ENCODE measurements at regions not wholly inside any gene's neighbourhood (a gene's known extent, or its start where the extent isn't known, plus 50 kb on each side); places are given as distances from the start of the nearest gene placed in this dataset.

DNA sequence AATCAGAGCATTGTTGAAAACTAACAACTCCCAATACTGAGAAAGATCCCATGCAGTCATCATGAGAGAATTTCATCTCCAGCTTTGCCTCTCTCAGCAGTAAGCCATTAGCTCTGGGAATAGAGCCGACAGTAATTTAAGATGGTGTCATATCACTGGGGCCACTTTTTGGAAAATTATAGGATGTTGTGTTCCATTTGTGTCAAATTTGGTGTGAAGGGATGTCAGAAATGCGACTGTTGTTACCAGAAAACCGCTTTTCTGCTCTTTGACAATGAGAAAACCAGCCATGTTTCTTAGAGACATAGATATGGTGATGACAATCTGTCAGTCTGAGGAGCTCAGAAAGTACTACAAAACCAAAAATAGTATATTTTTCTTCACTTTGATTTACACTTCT lies 106.3 kb upstream of the KHDRBS2 start:
- TF ChIP-seq YY1 (IDR thresholded peaks at IDR 0.05; ENCODE audit: low read depth): no peak
- no peak for TF ChIP-seq FOXM1 (IDR thresholded peaks at IDR 0.05; ENCODE audit: borderline replicate concordance, low read depth)
- no peak for TF ChIP-seq TEAD4 (IDR thresholded peaks at IDR 0.05)
- TF ChIP-seq, protein P1, sequence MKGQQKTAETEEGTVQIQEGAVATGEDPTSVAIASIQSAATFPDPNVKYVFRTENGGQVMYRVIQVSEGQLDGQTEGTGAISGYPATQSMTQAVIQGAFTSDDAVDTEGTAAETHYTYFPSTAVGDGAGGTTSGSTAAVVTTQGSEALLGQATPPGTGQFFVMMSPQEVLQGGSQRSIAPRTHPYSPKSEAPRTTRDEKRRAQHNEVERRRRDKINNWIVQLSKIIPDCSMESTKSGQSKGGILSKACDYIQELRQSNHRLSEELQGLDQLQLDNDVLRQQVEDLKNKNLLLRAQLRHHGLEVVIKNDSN (IDR thresholded peaks at IDR 0.05): no peak
- TF ChIP-seq TAF1 (IDR thresholded peaks at IDR 0.05; ENCODE audit: low read depth): no peak
- TF ChIP-seq NFIC (IDR thresholded peaks at IDR 0.05): no peak
- no peak for TF ChIP-seq CREB1 (IDR thresholded peaks at IDR 0.05; ENCODE audit: low read depth)
- no peak for TF ChIP-seq REST (IDR thresholded peaks at IDR 0.05; ENCODE audit: low read depth)
- TF ChIP-seq, protein P2, sequence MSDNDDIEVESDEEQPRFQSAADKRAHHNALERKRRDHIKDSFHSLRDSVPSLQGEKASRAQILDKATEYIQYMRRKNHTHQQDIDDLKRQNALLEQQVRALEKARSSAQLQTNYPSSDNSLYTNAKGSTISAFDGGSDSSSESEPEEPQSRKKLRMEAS (IDR thresholded peaks at IDR 0.05): no peak
- TF ChIP-seq EGR1 (IDR thresholded peaks at IDR 0.05): no peak
- no peak for TF ChIP-seq EP300 (IDR thresholded peaks at IDR 0.05; ENCODE audit: borderline replicate concordance)
- no peak for TF ChIP-seq CEBPB (IDR thresholded peaks at IDR 0.05)
- TF ChIP-seq ZBTB7A (IDR thresholded peaks at IDR 0.05; ENCODE audit: low read depth): no peak
- no peak for TF ChIP-seq TCF12 (IDR thresholded peaks at IDR 0.05; ENCODE audit: low read depth)
- TF ChIP-seq RAD21 (IDR thresholded peaks at IDR 0.05; ENCODE audit: low read depth): no peak

- TF ChIP-seq RAD21 (IDR thresholded peaks at IDR 0.05; ENCODE audit: low read depth): no peak
- no peak for TF ChIP-seq NFIC (IDR thresholded peaks at IDR 0.05)
- no peak for TF ChIP-seq CREB1 (IDR thresholded peaks at IDR 0.05; ENCODE audit: low read depth)
- TF ChIP-seq ZBTB7A (IDR thresholded peaks at IDR 0.05; ENCODE audit: low read depth): no peak
- TF ChIP-seq, protein P1 (IDR thresholded peaks at IDR 0.05): no peak
- no peak for TF ChIP-seq TCF12 (IDR thresholded peaks at IDR 0.05; ENCODE audit: low read depth)
- TF ChIP-seq EGR1 (IDR thresholded peaks at IDR 0.05): no peak
- no peak for TF ChIP-seq TEAD4 (IDR thresholded peaks at IDR 0.05)
These were observed 105.3 kb upstream of the KHDRBS2 start for GRCh38 chr6:62391358-62391757.

DNA sequence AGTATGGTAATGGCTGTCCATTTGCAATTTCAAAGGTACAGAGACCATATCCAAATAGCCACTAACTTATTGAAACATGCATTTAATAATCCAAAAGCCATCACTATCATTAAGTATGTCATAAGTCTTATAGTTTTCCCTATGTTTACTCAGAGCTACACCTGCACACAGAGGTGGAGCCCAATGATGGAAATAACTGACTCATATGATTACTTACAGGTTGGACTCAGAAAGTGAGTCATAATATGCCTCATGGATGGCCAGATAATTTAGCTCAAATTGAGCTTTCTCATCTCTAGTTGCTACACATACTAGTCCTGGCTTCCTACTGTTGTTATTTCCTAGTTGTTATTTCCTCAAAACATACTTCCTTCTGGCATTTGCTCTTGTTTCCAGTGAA lies 104.4 kb upstream of the KHDRBS2 start:
- no peak for TF ChIP-seq ZBTB7A (IDR thresholded peaks at IDR 0.05; ENCODE audit: low read depth)
- TF ChIP-seq, protein P2 (IDR thresholded peaks at IDR 0.05): no peak

GRCh38 chr6:62371453-62372210 lies 85.6 kb upstream of the KHDRBS2 start:
- TF ChIP-seq ZBTB7A (IDR thresholded peaks at IDR 0.05; ENCODE audit: low read depth): no peak
- no peak for TF ChIP-seq TCF12 (IDR thresholded peaks at IDR 0.05; ENCODE audit: low read depth)
- TF ChIP-seq CEBPB (IDR thresholded peaks at IDR 0.05): no peak
- TF ChIP-seq RAD21 (IDR thresholded peaks at IDR 0.05; ENCODE audit: low read depth): no peak
- no peak for TF ChIP-seq NFIC (IDR thresholded peaks at IDR 0.05)
- TF ChIP-seq TAF1 (IDR thresholded peaks at IDR 0.05; ENCODE audit: low read depth): no peak
- no peak for TF ChIP-seq YY1 (IDR thresholded peaks at IDR 0.05; ENCODE audit: low read depth)
- no peak for TF ChIP-seq CREB1 (IDR thresholded peaks at IDR 0.05; ENCODE audit: low read depth)
- no peak for TF ChIP-seq EGR1 (IDR thresholded peaks at IDR 0.05)
- TF ChIP-seq EP300 (IDR thresholded peaks at IDR 0.05; ENCODE audit: borderline replicate concordance): no peak
- no peak for TF ChIP-seq TEAD4 (IDR thresholded peaks at IDR 0.05)
- TF ChIP-seq, protein P1 (IDR thresholded peaks at IDR 0.05): no peak
- TF ChIP-seq, protein P2 (IDR thresholded peaks at IDR 0.05): no peak
- TF ChIP-seq FOXM1 (IDR thresholded peaks at IDR 0.05; ENCODE audit: borderline replicate concordance, low read depth): no peak
- TF ChIP-seq REST (IDR thresholded peaks at IDR 0.05; ENCODE audit: low read depth): no peak

DNA sequence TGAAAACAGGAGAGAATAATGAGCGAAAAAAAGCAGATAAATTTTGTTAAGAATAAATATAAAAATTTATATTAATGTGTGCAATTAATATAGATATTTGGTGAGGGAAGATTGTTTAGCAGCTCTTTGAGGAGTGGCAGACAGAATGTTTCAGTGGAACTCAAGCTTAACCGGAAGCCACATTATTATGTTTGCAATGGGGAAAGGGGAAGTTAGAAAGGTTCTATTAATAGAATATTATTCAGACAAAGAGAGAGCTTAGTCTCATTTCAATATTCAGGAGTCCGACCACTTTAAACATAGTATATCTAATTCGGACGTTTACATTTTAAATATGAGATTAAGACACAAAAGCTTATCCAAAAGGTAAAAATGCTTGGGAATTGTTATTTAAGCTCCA lies 81.6 kb upstream of the KHDRBS2 start:
- TF ChIP-seq CEBPB (IDR thresholded peaks at IDR 0.05) (no peak), RAD21 (IDR thresholded peaks at IDR 0.05; ENCODE audit: low read depth) (no peak), EGR1 (IDR thresholded peaks at IDR 0.05) (no peak), YY1 (IDR thresholded peaks at IDR 0.05; ENCODE audit: low read depth) (no peak), ZBTB7A (IDR thresholded peaks at IDR 0.05; ENCODE audit: low read depth) (no peak), CREB1 (IDR thresholded peaks at IDR 0.05; ENCODE audit: low read depth) (no peak), NFIC (IDR thresholded peaks at IDR 0.05) (no peak), TEAD4 (IDR thresholded peaks at IDR 0.05) (no peak), REST (IDR thresholded peaks at IDR 0.05; ENCODE audit: low read depth) (no peak), EP300 (IDR thresholded peaks at IDR 0.05; ENCODE audit: borderline replicate concordance) (no peak), TAF1 (IDR thresholded peaks at IDR 0.05; ENCODE audit: low read depth) (no peak)
- TF ChIP-seq, protein P1 (IDR thresholded peaks at IDR 0.05): no peak
- TF ChIP-seq, protein P2 (IDR thresholded peaks at IDR 0.05): no peak
